ENCODE measurements at regions not wholly inside any gene's neighbourhood (a gene's known extent, or its start where the extent isn't known, plus 50 kb on each side); places are given as distances from the start of the nearest gene placed in this dataset.

- intact Hi-C loops (cut with DNase I) = no loop called here
- WGBS, 2 donors = 62 to 65% methylated on average over 15 of the region's 15 CpGs
- no peaks in the 10 kb centered on the region for H3K4me1 ChIP-seq
Measured at GRCh38 chr5:4880304-4880741, 259.8 kb upstream of the ADAMTS16 start.

GRCh38 chr5:4881366-4882002, 258.6 kb upstream of the ADAMTS16 start:
- no peak overlapping the region for H3K4me3 ChIP-seq
- intact Hi-C loops (cut with DNase I) = no loop called here
- no peaks in the 10 kb centered on the region for H3K9me3 ChIP-seq
- DNase-seq (no peak), FAIRE-seq (no peak), ATAC-seq (no peak)
- 67 to 80% methylated on average over 8 of the region's 8 CpGs for WGBS, 2 donors
- H3K27ac ChIP-seq = no peak overlapping the region
- H3K36me3 ChIP-seq = no peaks in the 10 kb centered on the region
- no peak for TF ChIP-seq CTCF (IDR thresholded peaks at IDR 0.05)
- no peaks in the 10 kb centered on the region for H3K27me3 ChIP-seq
- no peaks in the 10 kb centered on the region for H3K4me1 ChIP-seq

More at GRCh38 chr5:4880304-4880741, 259.8 kb upstream of the ADAMTS16 start:
- Histone ChIP-seq H3K27me3 (no peaks in the 10 kb centered on the region), H3K4me3 (no peak overlapping the region), H3K36me3 (no peaks in the 10 kb centered on the region), H3K9me3 (no peaks in the 10 kb centered on the region), H3K27ac (no peak overlapping the region)
- no peak for TF ChIP-seq CTCF (IDR thresholded peaks at IDR 0.05)
- no peak for FAIRE-seq
- no peak for DNase-seq
- no peak for ATAC-seq

- H3K4me3 ChIP-seq = no peak overlapping the region
- WGBS, 2 donors = 72 to 78% methylated on average over 4 of the region's 4 CpGs
- intact Hi-C loops (cut with DNase I) = no loop called here
- TF ChIP-seq CTCF (IDR thresholded peaks at IDR 0.05) = no peak
- H3K9me3 ChIP-seq = no peaks in the 10 kb centered on the region
- FAIRE-seq = no peak
- no peak for ATAC-seq
- no peaks in the 10 kb centered on the region for H3K27me3 ChIP-seq
- DNase-seq = no peak
- H3K27ac ChIP-seq = no peak overlapping the region
- no peaks in the 10 kb centered on the region for H3K4me1 ChIP-seq
- H3K36me3 ChIP-seq = no peaks in the 10 kb centered on the region
Measured at GRCh38 chr5:4882186-4882585, 257.9 kb upstream of the ADAMTS16 start.

- no peak for TF ChIP-seq CTCF (IDR thresholded peaks at IDR 0.05)
- Histone ChIP-seq H3K36me3 (no peaks in the 10 kb centered on the region), H3K9me3 (no peaks in the 10 kb centered on the region), H3K27me3 (no peaks in the 10 kb centered on the region), H3K27ac (no peak overlapping the region), H3K4me1 (no peaks in the 10 kb centered on the region), H3K4me3 (no peak overlapping the region)
- intact Hi-C loops (cut with DNase I) = no loop called here
- WGBS, 2 donors = 59 to 71% methylated on average over 6 of the region's 6 CpGs
- ATAC-seq (no peak), FAIRE-seq (no peak), DNase-seq (no peak)
Measured at GRCh38 chr5:4883360-4883759, 256.8 kb upstream of the ADAMTS16 start.

GRCh38 chr5:4893063-4893744, 246.9 kb upstream of the ADAMTS16 start:
- FAIRE-seq = no peak
- Histone ChIP-seq H3K9me3 (no peaks in the 10 kb centered on the region), H3K27ac (no peak overlapping the region), H3K4me3 (no peak overlapping the region), H3K36me3 (no peaks in the 10 kb centered on the region), H3K4me1 (no peaks in the 10 kb centered on the region), H3K27me3 (no peaks in the 10 kb centered on the region)
- 46 to 57% methylated on average over 9 of the region's 9 CpGs for WGBS, 2 donors
- TF ChIP-seq CTCF (IDR thresholded peaks at IDR 0.05) = no peak
- ATAC-seq = no peak
- intact Hi-C loops (cut with DNase I) = no loop called here
- no peak for DNase-seq

Measured in pancreas (tissue), 10 donors.